Psoas muscle (tissue), 7 donors: ENCODE measurements at regions not wholly inside any gene's neighbourhood (a gene's known extent, or its start where the extent isn't known, plus 50 kb on each side); places are given as distances from the start of the nearest gene placed in this dataset.

Experiments used
- ATAC-seq, 4 donors: fragments of 200-7000 bp; cut with Tn5 transposase; one replicate each; pipeline ENCODE4 v1.9.1; 2020; ENCODE audit warnings: moderate library complexity in 3 of 4, mild to moderate bottlenecking in 2 of 4
- DNase-seq, 2 donors: peaks; one replicate each; pipeline ENCODE4 v3.0.0-alpha.2; 2020
- H3K27ac ChIP-seq: fragments of 200-600 bp; one replicate; pipeline ENCODE4 v1.8.0; 2022
- H3K27me3 ChIP-seq, 3 donors: fragments of 200-600 bp in 1 of 3; one replicate each; pipeline versions ENCODE4 v1.6.1 to v1.8.0; 2013 to 2022; ENCODE audit warnings: low read length in 2 of 3, mild to moderate bottlenecking in 2 of 3, moderate library complexity in 1 of 3; ENCODE audit not compliant: insufficient read depth in 3 of 3
- H3K36me3 ChIP-seq, 2 donors: fragments of 200-600 bp in 1 of 2; one replicate each; pipeline versions ENCODE4 v1.6.1 to v1.8.0; 2013 to 2022; ENCODE audit warnings: low read depth in 1 of 2, mild to moderate bottlenecking in 1 of 2, moderate library complexity in 1 of 2; ENCODE audit not compliant: insufficient read depth in 1 of 2
- H3K4me1 ChIP-seq: fragments of 200-600 bp; one replicate; pipeline ENCODE4 v1.8.0; 2022
- H3K4me3 ChIP-seq: fragments of 200-600 bp; one replicate; pipeline ENCODE4 v1.8.0; 2022; ENCODE audit warnings: mild to moderate bottlenecking
- H3K9me3 ChIP-seq: fragments of 200-600 bp; one replicate; pipeline ENCODE4 v1.8.0; 2022
- CTCF ChIP-seq: fragments of 200-600 bp; IDR thresholded peaks from one replicate; pipeline ENCODE4 v1.8.0; 2022; ENCODE audit warnings: antibody characterized with exemption
- WGBS, 3 donors: extraction: QIAGEN DNeasy Blood & Tissue Kit; methylation state at CpG; one replicate each; pipeline versions ENCODE4 v1.1.6 to v1.1.7; 2013; 5-methylcytosine and 5-hydroxymethylcytosine counted together
- intact Hi-C, 2 donors: fragments of 100-400 bp; cut with DNase I; formaldehyde crosslinking; loops; one replicate each; pipeline versions ENCODE4 v1.11.0 to v1.14.2; 2022
- donor health status: healthy with polysubstance abuse.
- donor health status: DM: no; HTN: no; CAD: no; lungs with moderate emphysema.
- donor health status: Bipolar disorder and iron deficiency.
- donor health status: healthy.
- donor health status: DM: yes; HTN: yes; CAD: no.
- donor health status: DM: no; HTN: no; CAD: no.
- donor health status: DM: yes; HTN: yes; CAD: no.

- H3K36me3 ChIP-seq, result no peaks in the 10 kb centered on the region
These were observed 190.6 kb downstream of the MANEA start for GRCh38 chr6:95767897-95768463.

GRCh38 chr6:95768539-95768938 is 191.2 kb downstream of the MANEA start:
- Histone ChIP-seq H3K27ac (no peak overlapping the region), H3K9me3 (no peaks in the 10 kb centered on the region), H3K36me3 (no peaks in the 10 kb centered on the region), H3K4me3 (no peak overlapping the region), H3K4me1 (no peaks in the 10 kb centered on the region), H3K27me3 (no peaks in the 10 kb centered on the region)
- 30 to 38% (median 33%) methylated on average over 3 of the region's 3 CpGs for WGBS, 3 donors
- intact Hi-C loops, result no loop called here
- DNase-seq (no peak), ATAC-seq (no peak)
- TF ChIP-seq CTCF, result no peak

More at GRCh38 chr6:95767897-95768463, 190.6 kb downstream of the MANEA start:
- intact Hi-C loops, result no loop called here
- 62 to 76% (median 70%) methylated on average over 4 of the region's 4 CpGs for WGBS, 3 donors
- H3K9me3 ChIP-seq, result no peaks in the 10 kb centered on the region
- H3K27me3 ChIP-seq, result no peaks in the 10 kb centered on the region
- no peak for DNase-seq
- H3K4me3 ChIP-seq, result no peak overlapping the region
- H3K4me1 ChIP-seq, result no peaks in the 10 kb centered on the region
- no peak for ATAC-seq
- H3K27ac ChIP-seq, result no peak overlapping the region
- TF ChIP-seq CTCF, result no peak

GRCh38 chr6:95777338-95777737 is 200.0 kb downstream of the MANEA start:
- WGBS, 3 donors, result 81 to 84% (median 83%) methylated on average over 2 of the region's 2 CpGs
- ATAC-seq, result no peak
- intact Hi-C loops, result no loop called here
- no peak overlapping the region for H3K27ac ChIP-seq
- H3K36me3 ChIP-seq, result no peaks in the 10 kb centered on the region
- no peak for TF ChIP-seq CTCF
- no peak overlapping the region for H3K4me3 ChIP-seq
- no peak for DNase-seq
- H3K4me1 ChIP-seq, result no peaks in the 10 kb centered on the region
- no peaks in the 10 kb centered on the region for H3K27me3 ChIP-seq
- H3K9me3 ChIP-seq, result no peaks in the 10 kb centered on the region

- H3K4me3 ChIP-seq, result no peak overlapping the region
- no peak overlapping the region for H3K27ac ChIP-seq
- H3K36me3 ChIP-seq, result no peaks in the 10 kb centered on the region
- H3K4me1 ChIP-seq, result no peaks in the 10 kb centered on the region
- H3K27me3 ChIP-seq, result no peaks in the 10 kb centered on the region
- H3K9me3 ChIP-seq, result no peaks in the 10 kb centered on the region
- no peak for DNase-seq
- no peak for ATAC-seq
- WGBS, 3 donors, result 61 to 67% (median 64%) methylated on average over 1 of the region's 1 CpG
- intact Hi-C loops, result no loop called here
- no peak for TF ChIP-seq CTCF
These were observed 202.7 kb downstream of the MANEA start for GRCh38 chr6:95780037-95780436.

GRCh38 chr6:95784019-95784418 is 206.7 kb downstream of the MANEA start:
- no peaks in the 10 kb centered on the region for H3K4me1 ChIP-seq
- no peaks in the 10 kb centered on the region for H3K36me3 ChIP-seq
- DNase-seq, result no peak
- H3K27ac ChIP-seq, result no peak overlapping the region
- H3K27me3 ChIP-seq, result no peaks in the 10 kb centered on the region
- no peak for ATAC-seq
- intact Hi-C loops, result no loop called here
- H3K4me3 ChIP-seq, result no peak overlapping the region
- no peak for TF ChIP-seq CTCF
- H3K9me3 ChIP-seq, result no peaks in the 10 kb centered on the region
